B cell (primary cell): ENCODE measurements at regions not wholly inside any gene's neighbourhood (a gene's known extent, or its start where the extent isn't known, plus 50 kb on each side); places are given as distances from the start of the nearest gene placed in this dataset.

Experiments
- ATAC-seq: fragments of 200-7000 bp; cut with Tn5 transposase; one replicate; pipeline ENCODE4 v1.10.0; 2021; ENCODE audit warnings: low read depth, mild to moderate bottlenecking, moderate number of reproducible peaks, moderate library complexity
- CTCF ChIA-PET: fragments of 350-600 bp; sonication (Branson Sonifier 250); formaldehyde crosslinking; loops from one replicate; lab custom pipeline; 2021; ENCODE audit warnings: antibody characterized with exemption, inconsistent platforms; lab: Charles Lee
- POLR2A ChIA-PET: fragments of 350-600 bp; sonication (Branson Sonifier 250); formaldehyde crosslinking; loops from one replicate; lab custom pipeline; 2021; ENCODE audit warnings: antibody characterized with exemption; lab: Charles Lee
- DNase-seq: peaks from one replicate; pipeline ENCODE4 v3.0.0; 2013
- H2AFZ ChIP-seq: 2 replicates; pipeline ENCODE4 v1.6.1; 2012; ENCODE audit warnings: mild to moderate bottlenecking, low read depth, low read length; ENCODE audit not compliant: insufficient read depth, poor library complexity, severe bottlenecking
- H3K27ac ChIP-seq, 2 donors: 1 replicate in 1 of 2; 2 replicates in 1 of 2; pipeline ENCODE4 v1.5.1; 2012 to 2013; ENCODE audit warnings: low read length in 2 of 2, mild to moderate bottlenecking in 2 of 2, moderate library complexity in 1 of 2
- H3K27me3 ChIP-seq, 4 experiments: fragments of 200-600 bp in 1 of 4; sonication (generic) in 1 of 4; replicated peaks in 1 of 4; 1 replicate in 2 of 4; 2 replicates in 2 of 4; pipeline versions ENCODE4 v1.6.1 to v1.7.0; 2013 to 2016; ENCODE audit warnings: low read length in 3 of 4, mild to moderate bottlenecking in 2 of 4, mixed read lengths in 1 of 4, moderate library complexity in 1 of 4; ENCODE audit not compliant: insufficient read depth in 4 of 4, control insufficient read depth in 3 of 4; ENCODE audit errors: control extremely low read depth in 1 of 4
- H3K36me3 ChIP-seq, 2 experiments: replicated peaks in 1 of 2; 1 replicate in 1 of 2; 2 replicates in 1 of 2; pipeline versions ENCODE4 v1.6.1 to v1.7.1; 2013; ENCODE audit warnings: low read length in 1 of 2; ENCODE audit not compliant: insufficient read depth in 2 of 2, control insufficient read depth in 1 of 2; ENCODE audit errors: control extremely low read depth in 1 of 2, extremely low read depth in 1 of 2
- H3K4me1 ChIP-seq, 2 donors: fragments of 200-600 bp in 1 of 2; sonication (generic) in 1 of 2; 1 replicate in 1 of 2; 2 replicates in 1 of 2; pipeline versions ENCODE4 v1.5.1 to v1.6.1; 2013 to 2017; ENCODE audit warnings: low read length in 2 of 2; ENCODE audit not compliant: control insufficient read depth in 2 of 2, insufficient read depth in 2 of 2
- H3K4me2 ChIP-seq: replicated peaks from 2 replicates; pipeline ENCODE3; 2012; ENCODE audit warnings: mild to moderate bottlenecking, low read depth, low read length; ENCODE audit not compliant: poor library complexity, severe bottlenecking
- H3K4me3 ChIP-seq, 5 experiments: fragments of 200-600 bp in 1 of 5; sonication (generic) in 1 of 5; 1 replicate in 3 of 5; 2 replicates in 2 of 5; pipeline versions ENCODE4 v1.5.1 to v1.7.0; 2011 to 2016; ENCODE audit warnings: low read length in 4 of 5, mild to moderate bottlenecking in 4 of 5, low read depth in 2 of 5, control low read depth in 1 of 5, moderate library complexity in 1 of 5; ENCODE audit not compliant: insufficient read depth in 1 of 5; ENCODE audit errors: control extremely low read depth in 1 of 5, extremely low read depth in 1 of 5
- H3K79me2 ChIP-seq: fragments of 200-600 bp; sonication (generic); one replicate; pipeline ENCODE4 v1.6.0; 2016; ENCODE audit warnings: low read length; ENCODE audit not compliant: control insufficient read depth, insufficient read depth
- H3K9ac ChIP-seq: fragments of 200-600 bp; sonication (generic); 2 replicates; pipeline ENCODE4 v1.6.1; 2017; ENCODE audit warnings: mild to moderate bottlenecking, low read length, moderate library complexity
- H3K9me3 ChIP-seq, 3 donors: one replicate each; pipeline versions ENCODE4 v1.6.1 to v1.7.1; 2013; ENCODE audit warnings: low read length in 2 of 3; ENCODE audit not compliant: control insufficient read depth in 2 of 3, insufficient read depth in 1 of 3; ENCODE audit errors: control extremely low read depth in 1 of 3
- H4K20me1 ChIP-seq: 2 replicates; pipeline ENCODE4 v1.6.0; 2012; ENCODE audit warnings: mild to moderate bottlenecking, low read length; ENCODE audit not compliant: insufficient read depth, control insufficient read depth, poor library complexity, severe bottlenecking
- H3K27ac Mint-ChIP-seq: one replicate; pipeline ENCODE4 v1.8.0; 2021; ENCODE audit warnings: mixed read lengths
- H3K27me3 Mint-ChIP-seq: one replicate; pipeline ENCODE4 v1.8.0; 2021; ENCODE audit warnings: mixed read lengths
- H3K4me1 Mint-ChIP-seq: one replicate; pipeline ENCODE4 v1.8.0; 2021; ENCODE audit warnings: mixed read lengths
- H3K4me3 Mint-ChIP-seq: one replicate; pipeline ENCODE4 v1.8.0; 2021; ENCODE audit warnings: mixed read lengths
- H3K9me3 Mint-ChIP-seq: one replicate; pipeline ENCODE4 v1.8.0; 2022; ENCODE audit warnings: mixed read lengths; ENCODE audit not compliant: insufficient read depth
- EZH2 ChIP-seq: IDR thresholded peaks from 2 replicates; pipeline ENCODE4 v1.6.1; 2012; ENCODE audit warnings: borderline replicate concordance, low read depth, mild to moderate bottlenecking, moderate library complexity, low read length; ENCODE audit not compliant: insufficient read depth, poor library complexity, severe bottlenecking
- WGBS: methylation state at CpG from one replicate; pipeline ENCODE4 v1.1.5; 2013; ENCODE audit warnings: missing lambda C conversion rate; ENCODE audit not compliant: insufficient coverage; 5-methylcytosine and 5-hydroxymethylcytosine counted together
- intact Hi-C: fragments of 100-400 bp; cut with micrococcal nuclease; formaldehyde crosslinking; loops from one replicate; pipeline ENCODE4 v1.10.0; 2022
- TF ChIP-seq, protein P1 (sequence below): fragments of 200-600 bp; IDR thresholded peaks from one replicate; pipeline ENCODE4 v1.8.0; 2022; ENCODE audit warnings: antibody characterized with exemption, mild to moderate bottlenecking

DNA sequence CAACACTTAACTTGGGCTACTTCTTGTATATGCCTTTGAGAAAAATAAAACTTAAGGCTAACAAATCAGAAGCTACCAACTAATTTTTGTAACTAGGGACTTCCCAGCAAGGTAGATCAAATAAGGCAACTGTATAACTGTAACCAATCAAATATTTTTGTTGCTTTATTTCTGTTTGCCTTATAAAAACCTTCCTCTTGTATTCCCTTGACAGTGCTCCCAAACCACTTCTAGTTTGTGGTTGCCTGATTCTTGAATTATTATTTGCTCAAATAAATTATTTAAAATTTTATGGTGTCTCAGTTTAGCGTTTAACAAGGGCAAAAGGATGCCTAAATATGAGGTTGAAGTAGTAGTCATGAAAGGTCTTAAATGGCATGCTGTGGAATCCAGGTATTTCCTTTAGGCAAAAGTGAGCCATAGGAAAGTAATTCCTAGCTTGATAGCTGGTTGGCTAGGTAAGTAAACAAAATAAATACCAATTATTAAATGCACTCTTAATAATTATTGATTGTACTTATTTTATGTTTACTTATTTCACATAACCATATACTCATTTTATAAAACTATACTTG is 632.6 kb downstream of the RPL10L start:
- H2AFZ ChIP-seq = no peak overlapping the region
- WGBS = no CpG with 5 or more reads among the region's 1 CpG
- Mint-ChIP-seq H3K27ac (no peak overlapping the region), H3K27me3 (no peaks in the 10 kb centered on the region), H3K4me3 (no peak overlapping the region), H3K9me3 (peaks cover 8% of the 10 kb centered on the region), H3K4me1 (no peaks in the 10 kb centered on the region)
- H3K27me3 ChIP-seq = no peaks in the 10 kb centered on the region
- H4K20me1 ChIP-seq = no peaks in the 10 kb centered on the region
- TF ChIP-seq, protein P1, sequence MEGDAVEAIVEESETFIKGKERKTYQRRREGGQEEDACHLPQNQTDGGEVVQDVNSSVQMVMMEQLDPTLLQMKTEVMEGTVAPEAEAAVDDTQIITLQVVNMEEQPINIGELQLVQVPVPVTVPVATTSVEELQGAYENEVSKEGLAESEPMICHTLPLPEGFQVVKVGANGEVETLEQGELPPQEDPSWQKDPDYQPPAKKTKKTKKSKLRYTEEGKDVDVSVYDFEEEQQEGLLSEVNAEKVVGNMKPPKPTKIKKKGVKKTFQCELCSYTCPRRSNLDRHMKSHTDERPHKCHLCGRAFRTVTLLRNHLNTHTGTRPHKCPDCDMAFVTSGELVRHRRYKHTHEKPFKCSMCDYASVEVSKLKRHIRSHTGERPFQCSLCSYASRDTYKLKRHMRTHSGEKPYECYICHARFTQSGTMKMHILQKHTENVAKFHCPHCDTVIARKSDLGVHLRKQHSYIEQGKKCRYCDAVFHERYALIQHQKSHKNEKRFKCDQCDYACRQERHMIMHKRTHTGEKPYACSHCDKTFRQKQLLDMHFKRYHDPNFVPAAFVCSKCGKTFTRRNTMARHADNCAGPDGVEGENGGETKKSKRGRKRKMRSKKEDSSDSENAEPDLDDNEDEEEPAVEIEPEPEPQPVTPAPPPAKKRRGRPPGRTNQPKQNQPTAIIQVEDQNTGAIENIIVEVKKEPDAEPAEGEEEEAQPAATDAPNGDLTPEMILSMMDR = no peak
- TF ChIP-seq EZH2 = no peak
- H3K4me2 ChIP-seq = no peak overlapping the region
- DNase-seq (no peak), ATAC-seq (no peak)
- no peaks in the 10 kb centered on the region for H3K4me1 ChIP-seq
- peaks cover 0 to 2% (median 0%) of the 10 kb centered on the region in 3 donors for H3K9me3 ChIP-seq
- POLR2A ChIA-PET = no interaction called here
- no peaks in the 10 kb centered on the region for H3K36me3 ChIP-seq
- CTCF ChIA-PET = no interaction called here
- H3K79me2 ChIP-seq = no peaks in the 10 kb centered on the region
- intact Hi-C loops = no loop called here
- H3K4me3 ChIP-seq = no peak overlapping the region
- H3K9ac ChIP-seq = no peak overlapping the region
- H3K27ac ChIP-seq = no peak overlapping the region

DNA sequence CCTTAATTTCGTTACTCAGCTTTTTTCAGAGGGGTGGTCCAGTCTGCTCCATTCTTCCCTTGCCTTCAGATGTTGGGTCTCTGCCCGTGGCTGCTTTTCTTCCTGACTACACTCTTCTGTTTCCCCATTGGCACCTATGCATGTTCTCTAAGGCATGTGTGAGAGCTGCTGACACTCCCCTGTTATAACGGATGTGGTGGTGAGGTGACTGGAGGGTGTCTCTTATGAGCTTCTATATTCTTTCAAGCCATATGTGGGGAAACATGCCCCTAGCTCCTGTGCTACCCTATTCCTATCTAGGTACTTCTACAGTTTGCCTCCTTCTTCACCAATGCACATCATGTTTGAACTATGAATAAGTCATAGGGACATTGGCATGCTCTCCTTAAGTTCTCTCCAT is 643.2 kb downstream of the RPL10L start:
- peaks cover 13% of the 10 kb centered on the region for H3K9me3 Mint-ChIP-seq
- no peaks in the 10 kb centered on the region for H3K79me2 ChIP-seq
- H3K4me1 Mint-ChIP-seq = no peaks in the 10 kb centered on the region
- no peak overlapping the region for H3K27ac ChIP-seq
- no peak overlapping the region for H3K27ac Mint-ChIP-seq
- no peaks in the 10 kb centered on the region for H4K20me1 ChIP-seq
- TF ChIP-seq EZH2 = no peak
- TF ChIP-seq, protein P1 = no peak
- no peaks in the 10 kb centered on the region for H3K36me3 ChIP-seq
- WGBS = 67% methylated on average over 1 of the region's 3 CpGs
- H3K9me3 ChIP-seq = peaks cover 0 to 7% (median 6%) of the 10 kb centered on the region in 3 donors
- no peak overlapping the region for H3K9ac ChIP-seq
- no peak for ATAC-seq
- H2AFZ ChIP-seq = no peak overlapping the region
- no peaks in the 10 kb centered on the region for H3K27me3 Mint-ChIP-seq
- no peaks in the 10 kb centered on the region for H3K4me1 ChIP-seq
- H3K4me2 ChIP-seq = no peak overlapping the region
- no peak overlapping the region for H3K4me3 ChIP-seq
- no peaks in the 10 kb centered on the region for H3K27me3 ChIP-seq
- POLR2A ChIA-PET = no interaction called here
- CTCF ChIA-PET = no interaction called here
- no peak overlapping the region for H3K4me3 Mint-ChIP-seq
- intact Hi-C loops = no loop called here
- DNase-seq = no peak
